ENCODE measurements at regions not wholly inside any gene's neighbourhood (a gene's known extent, or its start where the extent isn't known, plus 50 kb on each side); places are given as distances from the start of the nearest gene placed in this dataset.

GRCh38 chr16:64116151-64116550, 1005.7 kb downstream of the CDH11 start:
- no peak for TF ChIP-seq CTCF (IDR thresholded peaks at IDR 0.05)
- TF ChIP-seq POLR2A (IDR thresholded peaks at IDR 0.05): no peak
